ENCODE measurements at regions not wholly inside any gene's neighbourhood (a gene's known extent, or its start where the extent isn't known, plus 50 kb on each side); places are given as distances from the start of the nearest gene placed in this dataset.
"Not testable (repeated sequence)": the region's sequence is repeated elsewhere in the genome, so short reads cannot be mapped to it uniquely, and the experiment has no call there.

DNA sequence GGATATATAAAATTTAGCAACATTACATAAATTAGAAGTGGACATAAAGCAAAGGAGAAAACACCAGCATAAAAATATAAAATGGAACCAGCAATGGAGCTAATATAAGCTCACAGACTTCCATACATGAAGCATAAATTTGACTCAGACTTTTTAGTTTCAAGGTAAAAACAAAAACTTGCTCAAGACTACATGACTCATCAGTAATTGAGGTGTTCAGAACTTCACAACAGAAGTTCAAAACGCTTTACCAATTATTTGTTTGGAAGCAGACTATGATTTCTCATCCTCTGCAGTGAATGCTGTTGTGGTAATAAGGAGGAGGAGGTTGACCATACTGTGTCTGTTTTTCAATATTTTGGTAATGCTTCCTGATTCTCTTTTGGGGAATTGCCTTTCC lies 192.0 kb upstream of the MEIS1 start:
- not testable (repeated sequence) for H3K27ac ChIP-seq (ENCODE audit: low read length); H3K36me3 ChIP-seq (ENCODE audit: control insufficient read depth in 2 of 2, insufficient read depth in 2 of 2, low read length in 2 of 2); H3K4me1 ChIP-seq (ENCODE audit: control insufficient read depth, insufficient read depth, low read length); H3K27me3 ChIP-seq (ENCODE audit: control insufficient read depth in 1 of 2, insufficient read depth in 2 of 2, low read length in 2 of 2); H3K4me3 ChIP-seq (ENCODE audit: low read length in 2 of 2); H3K9me3 ChIP-seq (ENCODE audit: control insufficient read depth in 2 of 2, low read length in 2 of 2); H3K9ac ChIP-seq (ENCODE audit: low read length in 2 of 2)

DNA sequence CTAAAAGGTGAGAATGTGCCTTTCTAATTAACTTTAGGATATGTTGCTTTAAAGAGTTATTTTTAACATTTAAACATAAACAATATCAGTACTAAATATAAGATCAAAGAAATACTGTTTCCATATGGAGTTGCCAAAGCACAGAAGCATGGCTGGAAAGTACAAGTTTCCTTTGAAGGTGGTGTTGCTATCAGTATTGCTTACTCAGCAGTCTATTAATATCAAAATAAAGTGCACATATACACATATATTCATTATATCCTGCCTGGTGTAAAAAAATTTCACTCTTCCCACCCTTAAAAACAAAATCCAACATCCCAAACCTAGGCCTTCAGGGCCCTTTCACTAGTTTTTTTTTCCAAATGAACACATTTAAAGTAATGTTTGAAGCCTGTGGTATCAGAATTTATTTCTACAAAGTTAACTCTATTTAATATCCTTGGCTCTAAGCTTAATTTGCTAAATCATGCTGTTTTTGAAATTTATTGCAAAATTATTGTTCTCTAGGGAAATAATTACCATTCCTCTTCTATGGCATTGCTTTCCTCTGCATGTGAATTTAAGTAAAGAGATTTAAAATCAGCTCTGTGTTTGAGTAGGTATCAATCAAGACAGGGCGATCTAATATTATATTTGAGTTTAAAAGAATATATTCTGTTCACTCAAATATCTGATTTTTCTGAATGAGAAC lies 192.7 kb upstream of the MEIS1 start:
- peaks cover 9% of the 10 kb centered on the region for H3K4me1 ChIP-seq (ENCODE audit: control insufficient read depth, insufficient read depth, low read length)
- no peak overlapping the region for H3K27ac ChIP-seq (ENCODE audit: low read length)
- H3K9ac ChIP-seq (ENCODE audit: low read length in 2 of 2), result no peak overlapping the region
- no peak overlapping the region for H3K4me3 ChIP-seq (ENCODE audit: low read length in 2 of 2)
- H3K36me3 ChIP-seq (ENCODE audit: control insufficient read depth in 2 of 2, insufficient read depth in 2 of 2, low read length in 2 of 2), result no peaks in the 10 kb centered on the region
- H3K27me3 ChIP-seq (ENCODE audit: control insufficient read depth in 1 of 2, insufficient read depth in 2 of 2, low read length in 2 of 2), result no peaks in the 10 kb centered on the region
- no peaks in the 10 kb centered on the region for H3K9me3 ChIP-seq (ENCODE audit: control insufficient read depth in 2 of 2, low read length in 2 of 2)

- H3K36me3 ChIP-seq (ENCODE audit: control insufficient read depth in 2 of 2, insufficient read depth in 2 of 2, low read length in 2 of 2), result no peaks in the 10 kb centered on the region
- no peak overlapping the region for H3K9ac ChIP-seq (ENCODE audit: low read length in 2 of 2)
- H3K27me3 ChIP-seq (ENCODE audit: control insufficient read depth in 1 of 2, insufficient read depth in 2 of 2, low read length in 2 of 2), result no peaks in the 10 kb centered on the region
- H3K27ac ChIP-seq (ENCODE audit: low read length), result no peak overlapping the region
- H3K4me3 ChIP-seq (ENCODE audit: low read length in 2 of 2), result no peak overlapping the region
- H3K9me3 ChIP-seq (ENCODE audit: control insufficient read depth in 2 of 2, low read length in 2 of 2), result no peaks in the 10 kb centered on the region
- peaks cover 9% of the 10 kb centered on the region for H3K4me1 ChIP-seq (ENCODE audit: control insufficient read depth, insufficient read depth, low read length)
Observed at GRCh38 chr2:66240286-66240685, 194.6 kb upstream of the MEIS1 start.

- Histone ChIP-seq H3K27ac (ENCODE audit: low read length) (no peak overlapping the region), H3K4me3 (ENCODE audit: low read length in 2 of 2) (no peak overlapping the region), H3K4me1 (ENCODE audit: control insufficient read depth, insufficient read depth, low read length) (peaks cover 9% of the 10 kb centered on the region), H3K9me3 (ENCODE audit: control insufficient read depth in 2 of 2, low read length in 2 of 2) (no peaks in the 10 kb centered on the region), H3K9ac (ENCODE audit: low read length in 2 of 2) (no peak overlapping the region), H3K36me3 (ENCODE audit: control insufficient read depth in 2 of 2, insufficient read depth in 2 of 2, low read length in 2 of 2) (no peaks in the 10 kb centered on the region), H3K27me3 (ENCODE audit: control insufficient read depth in 1 of 2, insufficient read depth in 2 of 2, low read length in 2 of 2) (no peaks in the 10 kb centered on the region)
Observed at GRCh38 chr2:66239655-66240054, 195.3 kb upstream of the MEIS1 start.

DNA sequence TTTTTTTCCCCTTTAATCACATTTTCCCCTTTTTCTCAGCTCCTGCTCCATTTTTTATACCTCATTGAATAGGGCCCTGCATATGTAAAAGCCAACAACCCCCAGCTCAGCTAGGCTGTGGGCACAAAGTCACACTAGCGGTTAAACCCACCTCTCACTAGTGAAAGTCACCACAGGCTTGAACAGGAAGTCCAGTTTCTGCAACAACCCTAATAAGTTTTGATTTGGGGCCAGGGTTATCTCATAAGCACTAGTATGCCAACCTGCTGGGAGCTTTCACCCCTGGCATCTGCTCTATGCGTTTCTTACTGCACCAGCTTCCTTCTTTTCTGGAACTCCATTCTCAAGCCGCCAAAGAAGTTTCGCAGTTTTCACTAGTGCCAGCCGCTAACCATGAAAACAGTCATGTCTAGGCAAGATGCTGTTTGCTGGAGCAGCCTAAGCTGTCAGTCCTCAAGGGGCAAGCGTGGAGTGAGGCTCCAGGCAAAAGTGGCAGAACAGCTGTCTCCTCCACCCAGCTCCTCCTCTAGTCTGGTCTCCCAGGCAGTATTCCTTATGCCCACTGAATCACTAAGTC lies 197.0 kb upstream of the MEIS1 start:
- H3K9me3 ChIP-seq (ENCODE audit: control insufficient read depth in 2 of 2, low read length in 2 of 2), result no peaks in the 10 kb centered on the region
- peaks cover 9% of the 10 kb centered on the region for H3K4me1 ChIP-seq (ENCODE audit: control insufficient read depth, insufficient read depth, low read length)
- no peak overlapping the region for H3K27ac ChIP-seq (ENCODE audit: low read length)
- no peak overlapping the region for H3K9ac ChIP-seq (ENCODE audit: low read length in 2 of 2)
- no peaks in the 10 kb centered on the region for H3K36me3 ChIP-seq (ENCODE audit: control insufficient read depth in 2 of 2, insufficient read depth in 2 of 2, low read length in 2 of 2)
- no peak overlapping the region for H3K4me3 ChIP-seq (ENCODE audit: low read length in 2 of 2)
- no peaks in the 10 kb centered on the region for H3K27me3 ChIP-seq (ENCODE audit: control insufficient read depth in 1 of 2, insufficient read depth in 2 of 2, low read length in 2 of 2)

- H3K4me3 ChIP-seq (ENCODE audit: low read length in 2 of 2), result no peak overlapping the region
- no peaks in the 10 kb centered on the region for H3K27me3 ChIP-seq (ENCODE audit: control insufficient read depth in 1 of 2, insufficient read depth in 2 of 2, low read length in 2 of 2)
- no peaks in the 10 kb centered on the region for H3K36me3 ChIP-seq (ENCODE audit: control insufficient read depth in 2 of 2, insufficient read depth in 2 of 2, low read length in 2 of 2)
- H3K9ac ChIP-seq (ENCODE audit: low read length in 2 of 2), result no peak overlapping the region
- H3K4me1 ChIP-seq (ENCODE audit: control insufficient read depth, insufficient read depth, low read length), result peaks cover 9% of the 10 kb centered on the region
- no peak overlapping the region for H3K27ac ChIP-seq (ENCODE audit: low read length)
- H3K9me3 ChIP-seq (ENCODE audit: control insufficient read depth in 2 of 2, low read length in 2 of 2), result no peaks in the 10 kb centered on the region
Observed at GRCh38 chr2:66236816-66237802, 197.8 kb upstream of the MEIS1 start.

DNA sequence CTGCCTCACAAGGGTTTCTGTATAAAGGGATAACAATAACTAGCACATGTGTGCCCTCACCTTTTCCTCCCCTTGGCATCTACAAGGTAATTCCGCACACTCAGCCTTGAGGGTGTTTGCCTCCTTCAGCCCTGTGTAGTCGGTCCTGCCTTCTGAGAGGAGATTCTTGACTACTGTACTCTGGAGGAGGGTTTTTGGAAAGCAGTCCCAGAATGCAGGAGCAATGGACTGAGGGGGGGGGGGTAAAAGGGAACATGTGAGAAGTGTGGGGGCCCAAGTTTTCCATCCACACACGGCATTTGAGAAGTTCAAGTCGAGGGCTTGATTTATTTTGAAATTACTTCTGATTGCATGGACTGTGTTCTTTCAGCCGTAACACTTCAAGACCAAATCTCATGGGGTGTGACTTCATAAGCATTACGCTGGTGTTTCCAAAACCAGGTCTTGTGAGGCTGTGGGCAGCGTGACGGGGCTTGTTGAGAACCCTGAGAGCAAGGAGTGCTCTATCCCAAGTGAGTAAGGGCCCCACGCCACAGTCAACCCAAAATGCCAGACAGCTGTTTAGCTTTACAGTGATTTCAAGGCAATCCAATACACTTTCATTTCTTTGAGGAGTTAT lies 198.7 kb upstream of the MEIS1 start:
- no peak overlapping the region for H3K27ac ChIP-seq (ENCODE audit: low read length)

GRCh38 chr2:66235428-66235827 lies 199.5 kb upstream of the MEIS1 start:
- Histone ChIP-seq H3K9ac (ENCODE audit: low read length in 2 of 2) (no peak overlapping the region), H3K36me3 (ENCODE audit: control insufficient read depth in 2 of 2, insufficient read depth in 2 of 2, low read length in 2 of 2) (no peaks in the 10 kb centered on the region), H3K27ac (ENCODE audit: low read length) (no peak overlapping the region), H3K4me3 (ENCODE audit: low read length in 2 of 2) (no peak overlapping the region), H3K9me3 (ENCODE audit: control insufficient read depth in 2 of 2, low read length in 2 of 2) (no peaks in the 10 kb centered on the region), H3K4me1 (ENCODE audit: control insufficient read depth, insufficient read depth, low read length) (peaks cover 7% of the 10 kb centered on the region), H3K27me3 (ENCODE audit: control insufficient read depth in 1 of 2, insufficient read depth in 2 of 2, low read length in 2 of 2) (no peaks in the 10 kb centered on the region)

More for the DNA sequence above, 198.7 kb upstream of the MEIS1 start:
- H3K9ac ChIP-seq (ENCODE audit: low read length in 2 of 2), result no peak overlapping the region
- no peaks in the 10 kb centered on the region for H3K9me3 ChIP-seq (ENCODE audit: control insufficient read depth in 2 of 2, low read length in 2 of 2)
- no peak overlapping the region for H3K4me3 ChIP-seq (ENCODE audit: low read length in 2 of 2)
- H3K27me3 ChIP-seq (ENCODE audit: control insufficient read depth in 1 of 2, insufficient read depth in 2 of 2, low read length in 2 of 2), result no peaks in the 10 kb centered on the region
- H3K4me1 ChIP-seq (ENCODE audit: control insufficient read depth, insufficient read depth, low read length), result peaks cover 7% of the 10 kb centered on the region
- no peaks in the 10 kb centered on the region for H3K36me3 ChIP-seq (ENCODE audit: control insufficient read depth in 2 of 2, insufficient read depth in 2 of 2, low read length in 2 of 2)

- Histone ChIP-seq H3K9me3 (ENCODE audit: control insufficient read depth in 2 of 2, low read length in 2 of 2) (no peaks in the 10 kb centered on the region), H3K27ac (ENCODE audit: low read length) (no peak overlapping the region), H3K4me1 (ENCODE audit: control insufficient read depth, insufficient read depth, low read length) (no peaks in the 10 kb centered on the region), H3K36me3 (ENCODE audit: control insufficient read depth in 2 of 2, insufficient read depth in 2 of 2, low read length in 2 of 2) (no peaks in the 10 kb centered on the region), H3K9ac (ENCODE audit: low read length in 2 of 2) (no peak overlapping the region), H3K27me3 (ENCODE audit: control insufficient read depth in 1 of 2, insufficient read depth in 2 of 2, low read length in 2 of 2) (no peaks in the 10 kb centered on the region), H3K4me3 (ENCODE audit: low read length in 2 of 2) (no peak overlapping the region)
Observed at GRCh38 chr2:66233981-66234380, 200.9 kb upstream of the MEIS1 start.

DNA sequence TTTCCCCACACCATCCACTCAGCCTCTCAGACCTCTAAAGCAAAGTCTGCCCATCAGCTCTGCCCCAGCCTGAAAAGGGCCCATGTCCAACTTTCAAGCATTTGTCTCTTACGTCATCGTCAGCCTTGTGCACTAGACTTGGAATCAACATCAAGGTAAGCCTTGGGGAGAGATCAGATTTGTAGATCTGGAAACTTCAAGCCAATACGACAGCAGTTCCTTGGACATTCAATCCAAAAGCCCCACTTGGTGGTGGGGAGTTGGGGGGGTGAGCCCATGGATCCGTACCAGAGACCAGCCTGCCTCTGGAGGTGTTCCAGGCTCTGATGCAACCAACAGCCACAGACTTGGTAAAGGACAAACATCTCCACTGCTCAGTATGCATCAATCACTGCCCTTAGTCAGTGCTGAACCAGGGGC lies 206.8 kb upstream of the MEIS1 start:
- Histone ChIP-seq H3K9me3 (ENCODE audit: control insufficient read depth in 2 of 2, low read length in 2 of 2) (no peaks in the 10 kb centered on the region), H3K4me1 (ENCODE audit: control insufficient read depth, insufficient read depth, low read length) (no peaks in the 10 kb centered on the region), H3K27me3 (ENCODE audit: control insufficient read depth in 1 of 2, insufficient read depth in 2 of 2, low read length in 2 of 2) (no peaks in the 10 kb centered on the region), H3K36me3 (ENCODE audit: control insufficient read depth in 2 of 2, insufficient read depth in 2 of 2, low read length in 2 of 2) (no peaks in the 10 kb centered on the region), H3K27ac (ENCODE audit: low read length) (no peak overlapping the region), H3K9ac (ENCODE audit: low read length in 2 of 2) (no peak overlapping the region), H3K4me3 (ENCODE audit: low read length in 2 of 2) (no peak overlapping the region)
